Uterus (tissue), 3 donors: ENCODE measurements at regions not wholly inside any gene's neighbourhood (a gene's known extent, or its start where the extent isn't known, plus 50 kb on each side); places are given as distances from the start of the nearest gene placed in this dataset.

Experiments
- DNase-seq, 2 donors: peaks; one replicate each; pipeline ENCODE4 v3.0.0-alpha.2; 2019 to 2020
- H3K27ac ChIP-seq, 2 donors: fragments of 200-600 bp; sonication (generic); 1 replicate in 1 of 2; 2 replicates in 1 of 2; pipeline ENCODE4 v1.5.1; 2016 to 2018
- H3K27me3 ChIP-seq, 2 donors: fragments of 200-600 bp; sonication (generic); one replicate each; pipeline ENCODE4 v1.5.1; 2018 to 2019; ENCODE audit warnings: control low read depth in 1 of 2
- H3K36me3 ChIP-seq, 2 donors: fragments of 200-600 bp; sonication (generic); one replicate each; pipeline ENCODE4 v1.5.1; 2019; ENCODE audit warnings: control low read depth in 1 of 2
- H3K4me1 ChIP-seq, 2 donors: fragments of 200-600 bp; sonication (generic); one replicate each; pipeline ENCODE4 v1.5.1; 2018 to 2019; ENCODE audit warnings: control low read depth in 1 of 2
- H3K4me3 ChIP-seq, 2 donors: fragments of 200-600 bp; sonication (generic); 1 replicate in 1 of 2; 2 replicates in 1 of 2; pipeline ENCODE4 v1.5.1; 2018 to 2019; ENCODE audit warnings: mild to moderate bottlenecking in 1 of 2
- H3K9me3 ChIP-seq, 2 donors: fragments of 200-600 bp; sonication (generic); one replicate each; pipeline ENCODE4 v1.5.1; 2019; ENCODE audit warnings: control low read depth in 1 of 2
- POLR2A ChIP-seq, 2 donors: fragments of 450-650 bp; IDR thresholded peaks; one replicate each; pipeline ENCODE4 v1.6.1; 2016; ENCODE audit warnings: antibody characterized with exemption in 2 of 2, mild to moderate bottlenecking in 1 of 2, moderate library complexity in 1 of 2
- intact Hi-C: fragments of 100-400 bp; cut with DNase I; formaldehyde crosslinking; loops from one replicate; pipeline ENCODE4 v1.15.1; 2023; ENCODE audit warnings: low total_unique reads
- TF ChIP-seq, protein P1 (sequence below), 4 experiments: fragments of 200-600 bp in 2 of 4; fragments of 450-650 bp in 2 of 4; sonication (generic) in 2 of 4; IDR thresholded peaks; one replicate each; pipeline ENCODE4 v1.5.1; 2016 to 2019; ENCODE audit warnings: antibody characterized with exemption in 4 of 4, mild to moderate bottlenecking in 2 of 4, moderate library complexity in 1 of 4
- donor health status: DM: yes; HTN: yes; CAD: no.

DNA sequence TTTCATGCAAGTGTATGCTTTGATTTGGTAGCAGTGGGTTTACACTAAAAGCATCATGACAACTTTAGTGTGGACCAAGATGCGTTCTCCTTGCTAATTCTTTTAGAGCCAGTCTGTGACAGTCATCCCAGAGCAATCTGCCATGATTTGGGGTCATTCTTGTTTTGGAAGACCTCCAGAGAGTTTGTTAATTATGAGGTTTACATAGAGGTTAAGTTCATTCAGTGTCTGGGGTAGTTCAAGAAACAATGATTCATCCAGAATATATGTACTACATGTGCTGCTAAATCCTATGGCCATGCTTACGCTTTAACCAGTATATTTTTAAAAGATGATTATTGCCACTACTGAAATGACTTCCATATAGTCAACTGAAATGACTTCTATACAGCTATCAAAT, 328.5 kb upstream of the AGA start:
- no peak overlapping the region for H3K27ac ChIP-seq
- H3K4me3 ChIP-seq = no peak overlapping the region
- H3K9me3 ChIP-seq = no peaks in the 10 kb centered on the region
- no peaks in the 10 kb centered on the region for H3K27me3 ChIP-seq
- no peaks in the 10 kb centered on the region for H3K4me1 ChIP-seq
- TF ChIP-seq, protein P1, sequence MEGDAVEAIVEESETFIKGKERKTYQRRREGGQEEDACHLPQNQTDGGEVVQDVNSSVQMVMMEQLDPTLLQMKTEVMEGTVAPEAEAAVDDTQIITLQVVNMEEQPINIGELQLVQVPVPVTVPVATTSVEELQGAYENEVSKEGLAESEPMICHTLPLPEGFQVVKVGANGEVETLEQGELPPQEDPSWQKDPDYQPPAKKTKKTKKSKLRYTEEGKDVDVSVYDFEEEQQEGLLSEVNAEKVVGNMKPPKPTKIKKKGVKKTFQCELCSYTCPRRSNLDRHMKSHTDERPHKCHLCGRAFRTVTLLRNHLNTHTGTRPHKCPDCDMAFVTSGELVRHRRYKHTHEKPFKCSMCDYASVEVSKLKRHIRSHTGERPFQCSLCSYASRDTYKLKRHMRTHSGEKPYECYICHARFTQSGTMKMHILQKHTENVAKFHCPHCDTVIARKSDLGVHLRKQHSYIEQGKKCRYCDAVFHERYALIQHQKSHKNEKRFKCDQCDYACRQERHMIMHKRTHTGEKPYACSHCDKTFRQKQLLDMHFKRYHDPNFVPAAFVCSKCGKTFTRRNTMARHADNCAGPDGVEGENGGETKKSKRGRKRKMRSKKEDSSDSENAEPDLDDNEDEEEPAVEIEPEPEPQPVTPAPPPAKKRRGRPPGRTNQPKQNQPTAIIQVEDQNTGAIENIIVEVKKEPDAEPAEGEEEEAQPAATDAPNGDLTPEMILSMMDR (IDR thresholded peaks at IDR 0.05) = no peak
- TF ChIP-seq POLR2A (IDR thresholded peaks at IDR 0.05) = no peak
- no peaks in the 10 kb centered on the region for H3K36me3 ChIP-seq
- DNase-seq = no peak
- intact Hi-C loops = no loop called here

DNA sequence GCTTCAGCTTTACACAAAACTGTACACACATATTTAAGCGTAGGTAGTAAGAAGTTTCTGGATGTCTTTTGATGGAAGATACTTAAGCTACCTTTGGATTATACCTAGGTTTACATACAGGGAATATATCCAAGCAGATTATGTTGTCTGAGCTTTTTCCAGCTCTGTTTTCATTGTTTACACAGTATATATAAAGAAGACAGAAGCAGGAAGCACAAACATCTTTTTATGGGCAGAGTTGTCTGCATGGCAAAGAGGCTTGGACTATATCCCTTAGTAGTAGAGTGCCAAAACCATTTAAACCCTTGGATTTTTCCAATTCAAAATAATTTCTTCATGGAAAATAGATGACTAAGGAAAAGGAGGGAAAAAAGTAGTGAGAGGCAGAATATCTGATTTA, 329.4 kb upstream of the AGA start:
- DNase-seq = no peak
- H3K4me3 ChIP-seq = no peak overlapping the region
- no peak for TF ChIP-seq POLR2A (IDR thresholded peaks at IDR 0.05)
- TF ChIP-seq, protein P1 (IDR thresholded peaks at IDR 0.05) = no peak
- no peak overlapping the region for H3K27ac ChIP-seq
- intact Hi-C loops = no loop called here
- no peaks in the 10 kb centered on the region for H3K36me3 ChIP-seq
- no peaks in the 10 kb centered on the region for H3K4me1 ChIP-seq
- H3K27me3 ChIP-seq = peaks cover 0 to 4% of the 10 kb centered on the region in 2 donors
- H3K9me3 ChIP-seq = no peaks in the 10 kb centered on the region

DNA sequence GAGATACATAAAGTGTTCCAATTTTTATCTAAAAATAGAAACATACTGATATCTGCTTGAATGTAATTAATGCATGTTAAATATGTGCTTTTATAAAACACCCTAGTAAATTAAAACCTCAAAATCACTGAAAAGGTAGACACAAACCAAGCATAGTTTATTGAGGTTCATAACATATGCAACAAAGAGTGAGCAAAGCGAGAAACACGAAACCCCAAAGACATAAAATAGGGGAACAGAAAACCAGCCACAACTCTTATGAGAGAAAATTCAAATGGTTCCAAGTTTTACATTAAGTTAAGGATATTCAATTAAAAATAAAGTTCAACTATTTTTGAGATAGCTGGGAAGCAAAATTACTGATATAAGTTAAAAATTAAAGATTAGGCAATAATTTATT, 336.4 kb upstream of the AGA start:
- TF ChIP-seq, protein P1 (IDR thresholded peaks at IDR 0.05) = no peak
- no peak for TF ChIP-seq POLR2A (IDR thresholded peaks at IDR 0.05)
- Histone ChIP-seq H3K27me3 (peaks cover 0 to 5% of the 10 kb centered on the region in 2 donors), H3K36me3 (no peaks in the 10 kb centered on the region), H3K27ac (no peak overlapping the region), H3K9me3 (no peaks in the 10 kb centered on the region), H3K4me1 (no peaks in the 10 kb centered on the region), H3K4me3 (no peak overlapping the region)
- no peak for DNase-seq
- intact Hi-C loops = no loop called here

DNA sequence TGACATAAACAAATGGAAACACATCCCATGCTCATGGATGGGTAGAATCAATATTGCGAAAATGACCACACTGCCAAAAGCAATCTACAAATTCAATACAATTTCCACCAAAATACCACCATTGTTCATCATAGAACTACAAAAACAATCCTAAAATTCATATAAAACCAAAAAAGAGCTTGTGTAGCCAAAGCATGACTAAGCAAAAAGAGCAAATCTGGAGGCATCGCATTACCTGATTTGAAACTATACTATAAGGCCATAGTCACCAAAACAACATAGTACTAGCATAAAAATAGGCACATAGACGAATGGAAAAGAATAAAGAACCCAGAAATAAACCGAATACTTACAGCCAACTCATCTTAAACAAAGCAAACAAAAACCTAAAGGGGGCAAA, 342.8 kb upstream of the AGA start:
- no peak for DNase-seq
- no peak overlapping the region for H3K4me3 ChIP-seq
- H3K27ac ChIP-seq = no peak overlapping the region
- no peaks in the 10 kb centered on the region for H3K36me3 ChIP-seq
- no peaks in the 10 kb centered on the region for H3K9me3 ChIP-seq
- no peak for TF ChIP-seq POLR2A (IDR thresholded peaks at IDR 0.05)
- TF ChIP-seq, protein P1 (IDR thresholded peaks at IDR 0.05) = no peak
- intact Hi-C loops = no loop called here
- H3K27me3 ChIP-seq = no peaks in the 10 kb centered on the region
- H3K4me1 ChIP-seq = no peaks in the 10 kb centered on the region

DNA sequence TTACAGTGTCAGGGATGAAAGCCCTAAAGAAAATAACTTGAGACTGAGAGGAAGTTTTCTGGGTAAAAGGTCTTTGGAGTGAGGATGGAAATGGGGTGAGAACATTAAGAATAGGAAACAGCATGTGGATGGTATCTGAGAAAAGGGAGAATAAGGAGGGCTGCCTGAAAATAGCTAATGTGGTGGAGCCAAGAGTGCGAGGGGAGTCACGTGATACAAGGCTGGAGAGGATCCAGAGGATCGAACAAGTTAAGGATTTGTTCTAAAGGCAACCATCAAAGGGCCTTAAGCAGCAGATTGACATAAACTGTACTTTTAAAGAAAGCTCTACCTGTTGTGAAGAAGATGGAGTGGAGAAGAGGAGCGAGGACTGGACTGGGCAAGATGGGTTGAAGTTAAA, 347.4 kb upstream of the AGA start:
- Histone ChIP-seq H3K4me1 (no peaks in the 10 kb centered on the region), H3K27me3 (no peaks in the 10 kb centered on the region), H3K9me3 (no peaks in the 10 kb centered on the region), H3K27ac (no peak overlapping the region), H3K4me3 (no peak overlapping the region), H3K36me3 (no peaks in the 10 kb centered on the region)
- no peak for DNase-seq
- intact Hi-C loops = no loop called here
- TF ChIP-seq POLR2A (IDR thresholded peaks at IDR 0.05) = no peak
- TF ChIP-seq, protein P1 (IDR thresholded peaks at IDR 0.05) = no peak
